ENCODE measurements at regions not wholly inside any gene's neighbourhood (a gene's known extent, or its start where the extent isn't known, plus 50 kb on each side); places are given as distances from the start of the nearest gene placed in this dataset.
A peak's percentile ranks its signal among the peaks of the same experiment; 100 is the strongest.

DNA sequence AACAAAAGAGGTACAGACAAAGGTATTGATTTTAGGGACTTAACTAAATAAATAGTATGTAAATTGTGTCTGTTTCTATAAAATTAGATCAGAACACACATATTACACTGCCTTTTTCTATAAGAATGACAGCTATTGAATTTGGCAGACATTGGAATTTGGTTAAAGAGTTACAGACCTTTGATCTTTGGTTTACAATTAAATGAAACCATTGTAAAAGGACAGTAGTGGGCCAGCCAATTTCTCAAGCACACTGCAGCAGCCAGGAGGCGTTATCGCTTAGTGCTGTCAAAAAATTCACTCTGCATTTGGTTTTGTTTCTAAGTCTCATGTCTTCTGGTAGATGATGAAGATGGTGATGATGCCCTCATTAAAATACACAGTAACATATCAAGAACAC, 175.9 kb downstream of the NR4A2 start:
- Histone ChIP-seq H3K56ac (ENCODE audit: insufficient read length, low read depth, low read length) (no peak overlapping the region), H2BK12ac (ENCODE audit: insufficient read length, low read depth, low read length) (no peak overlapping the region), H3K79me2 (ENCODE audit: insufficient read depth, low read length) (no peaks in the 10 kb centered on the region), H3T11ph (ENCODE audit: low read length) (no peak overlapping the region), H3K4ac (ENCODE audit: low read depth, low read length) (no peak overlapping the region), H4K20me1 (ENCODE audit: control insufficient read depth, insufficient read depth, insufficient read length) (no peaks in the 10 kb centered on the region), H3K14ac (ENCODE audit: insufficient read depth, low read length) (no peak overlapping the region), H4K5ac (ENCODE audit: insufficient read length, low read depth, low read length) (no peak overlapping the region), H3K9me3 (ENCODE audit: control insufficient read depth, low read depth, low read length) (no peaks in the 10 kb centered on the region), H2BK5ac (ENCODE audit: insufficient read length, low read length) (no peak overlapping the region), H3K23ac (ENCODE audit: insufficient read length, low read depth, low read length) (no peak overlapping the region), H4K91ac (ENCODE audit: insufficient read length, low read depth, low read length) (no peak overlapping the region), H3K27me3 (ENCODE audit: insufficient read depth, low read length) (no peaks in the 10 kb centered on the region), H4K8ac (replicated peaks; ENCODE audit: insufficient read length, low read depth, low read length) (no peak overlapping the region), H3K4me2 (ENCODE audit: insufficient read depth, insufficient read length, low read length) (no peak overlapping the region), H3K4me1 (ENCODE audit: insufficient read depth, low read length) (peaks cover 3% of the 10 kb centered on the region; the same call in 1 of the 2 replicates), H3K23me2 (ENCODE audit: insufficient read length, low read depth, low read length, poor library complexity, severe bottlenecking) (no peaks in the 10 kb centered on the region), H3K18ac (ENCODE audit: insufficient read length, low read depth, low read length) (no peak overlapping the region), H2BK15ac (ENCODE audit: low read depth, low read length) (no peak overlapping the region), H2BK20ac (ENCODE audit: low read depth, low read length, poor library complexity, severe bottlenecking) (no peak overlapping the region), H2AFZ (ENCODE audit: low read length) (no peak overlapping the region), H3K27ac (ENCODE audit: insufficient read length, low read depth, low read length) (no peak overlapping the region), H3K79me1 (ENCODE audit: insufficient read depth, low read depth, low read length, poor library complexity, severe bottlenecking) (no peaks in the 10 kb centered on the region), H3K9ac (ENCODE audit: extremely low read depth, insufficient read length, low read length) (no peak overlapping the region), H2BK120ac (ENCODE audit: low read depth, low read length, poor library complexity, severe bottlenecking) (no peak overlapping the region), H2AK5ac (ENCODE audit: insufficient read length, low read length) (no peak overlapping the region)
- no peak for DNase-seq
- H3K4me1 Mint-ChIP-seq, result peaks cover 40 to 42% of the 10 kb centered on the region in 2 experiments
- no peaks in the 10 kb centered on the region for H3K36me3 Mint-ChIP-seq (ENCODE audit: insufficient read depth in 1 of 3, low read depth in 3 of 3)
- no CpG with 5 or more reads among the region's 2 CpGs for WGBS (ENCODE audit: extremely low coverage, insufficient read length, low lambda C conversion rate)
- H3K27me3 Mint-ChIP-seq (ENCODE audit: low read depth), result no peaks in the 10 kb centered on the region
- no peaks in the 10 kb centered on the region for H3K9me3 Mint-ChIP-seq
- TF ChIP-seq, protein P1, sequence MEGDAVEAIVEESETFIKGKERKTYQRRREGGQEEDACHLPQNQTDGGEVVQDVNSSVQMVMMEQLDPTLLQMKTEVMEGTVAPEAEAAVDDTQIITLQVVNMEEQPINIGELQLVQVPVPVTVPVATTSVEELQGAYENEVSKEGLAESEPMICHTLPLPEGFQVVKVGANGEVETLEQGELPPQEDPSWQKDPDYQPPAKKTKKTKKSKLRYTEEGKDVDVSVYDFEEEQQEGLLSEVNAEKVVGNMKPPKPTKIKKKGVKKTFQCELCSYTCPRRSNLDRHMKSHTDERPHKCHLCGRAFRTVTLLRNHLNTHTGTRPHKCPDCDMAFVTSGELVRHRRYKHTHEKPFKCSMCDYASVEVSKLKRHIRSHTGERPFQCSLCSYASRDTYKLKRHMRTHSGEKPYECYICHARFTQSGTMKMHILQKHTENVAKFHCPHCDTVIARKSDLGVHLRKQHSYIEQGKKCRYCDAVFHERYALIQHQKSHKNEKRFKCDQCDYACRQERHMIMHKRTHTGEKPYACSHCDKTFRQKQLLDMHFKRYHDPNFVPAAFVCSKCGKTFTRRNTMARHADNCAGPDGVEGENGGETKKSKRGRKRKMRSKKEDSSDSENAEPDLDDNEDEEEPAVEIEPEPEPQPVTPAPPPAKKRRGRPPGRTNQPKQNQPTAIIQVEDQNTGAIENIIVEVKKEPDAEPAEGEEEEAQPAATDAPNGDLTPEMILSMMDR (conservative IDR thresholded peaks at IDR 0.05), result peak; percentile 49; the same call in 2 of the 3 replicates
- H3K27ac Mint-ChIP-seq, result peak overlapping the region in 1 of 3 experiments; percentile 42; a peak in 1 of 7 replicates
- no peak overlapping the region for H3K4me3 Mint-ChIP-seq

All from H9 (cell line).